ENCODE measurements at regions not wholly inside any gene's neighbourhood (a gene's known extent, or its start where the extent isn't known, plus 50 kb on each side); places are given as distances from the start of the nearest gene placed in this dataset.

- H3K27me3 ChIP-seq, result no peaks in the 10 kb centered on the region
- TF ChIP-seq POLR2A (IDR thresholded peaks at IDR 0.05), result no peak
- no peak for TF ChIP-seq CTCF (IDR thresholded peaks at IDR 0.05)
- no peaks in the 10 kb centered on the region for H3K9me3 ChIP-seq
- no peaks in the 10 kb centered on the region for H3K36me3 ChIP-seq
- no peak for ATAC-seq
- WGBS (ENCODE audit: insufficient coverage, low coverage, low lambda C conversion rate, missing lambda C conversion rate), result 53% methylated on average over 2 of the region's 2 CpGs
- no peaks in the 10 kb centered on the region for H3K4me1 ChIP-seq
- no peak overlapping the region for H3K27ac ChIP-seq
- intact Hi-C loops (cut with DNase I), result no loop called here
- H3K4me3 ChIP-seq, result no peak overlapping the region
- DNase-seq, result no peak
Measured at GRCh38 chr17:71666047-71666446, 454.8 kb upstream of the SOX9 start.

DNA sequence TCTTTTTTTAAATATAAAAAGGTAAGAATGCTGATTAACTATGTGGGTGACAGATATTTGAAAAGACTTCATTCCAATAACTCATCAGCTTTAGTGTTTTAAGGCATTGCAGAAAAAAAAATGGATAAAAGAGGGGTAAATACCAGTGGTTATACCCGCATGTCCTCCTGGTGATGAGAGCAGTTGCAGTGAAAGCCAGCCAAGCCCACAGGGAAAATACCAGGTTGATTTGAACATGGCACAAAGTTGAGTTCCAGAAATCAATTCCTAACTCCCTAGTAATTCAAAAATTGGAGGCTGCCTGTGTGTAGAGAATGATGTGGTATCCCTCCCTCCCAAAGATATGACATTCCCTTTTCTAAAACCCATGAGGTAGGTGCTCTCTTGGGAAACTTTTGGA lies 453.2 kb upstream of the SOX9 start:
- no peak for DNase-seq
- Histone ChIP-seq H3K27me3 (no peaks in the 10 kb centered on the region), H3K4me1 (no peaks in the 10 kb centered on the region), H3K9me3 (peaks cover 0 to 7% (median 0%) of the 10 kb centered on the region in 4 donors), H3K4me3 (no peak overlapping the region), H3K27ac (no peak overlapping the region), H3K36me3 (no peaks in the 10 kb centered on the region)
- intact Hi-C loops (cut with DNase I), result no loop called here
- no peak for ATAC-seq
- no peak for TF ChIP-seq CTCF (IDR thresholded peaks at IDR 0.05)
- TF ChIP-seq POLR2A (IDR thresholded peaks at IDR 0.05), result no peak
- 80% methylated on average over 1 of the region's 1 CpG for WGBS (ENCODE audit: insufficient coverage, low coverage, low lambda C conversion rate, missing lambda C conversion rate)

- no peaks in the 10 kb centered on the region for H3K4me1 ChIP-seq
Measured at GRCh38 chr17:71668807-71669206, 452.0 kb upstream of the SOX9 start.

DNA sequence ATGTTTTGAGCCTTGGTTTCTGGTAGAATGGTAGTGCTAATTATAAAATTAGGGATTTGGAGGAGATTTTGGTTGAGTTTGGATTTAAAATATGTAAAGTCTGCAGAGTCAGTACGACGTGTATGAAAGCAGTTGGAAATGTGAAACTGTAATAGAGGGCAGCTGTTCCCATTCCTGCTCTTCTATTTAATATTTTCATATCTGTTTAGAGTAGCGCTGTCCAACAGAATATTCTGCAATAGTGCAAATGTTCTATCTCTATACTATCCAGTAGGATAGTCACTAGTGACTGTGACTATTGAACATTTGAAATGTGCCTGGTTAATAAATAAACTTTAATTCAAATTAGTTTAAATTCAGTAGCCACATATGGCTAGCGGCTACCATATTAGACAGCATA lies 443.4 kb upstream of the SOX9 start:
- Histone ChIP-seq H3K36me3 (no peaks in the 10 kb centered on the region), H3K27ac (no peak overlapping the region), H3K27me3 (no peaks in the 10 kb centered on the region), H3K9me3 (no peaks in the 10 kb centered on the region), H3K4me3 (no peak overlapping the region), H3K4me1 (peaks cover 0 to 16% (median 0%) of the 10 kb centered on the region in 4 donors)
- TF ChIP-seq POLR2A (IDR thresholded peaks at IDR 0.05) (no peak), CTCF (IDR thresholded peaks at IDR 0.05) (no peak)
- no peak for DNase-seq
- intact Hi-C loops (cut with DNase I), result no loop called here
- 74% methylated on average over 4 of the region's 4 CpGs for WGBS (ENCODE audit: insufficient coverage, low coverage, low lambda C conversion rate, missing lambda C conversion rate)
- no peak for ATAC-seq

More at GRCh38 chr17:71668807-71669206, 452.0 kb upstream of the SOX9 start:
- Histone ChIP-seq H3K9me3 (peaks cover 0 to 7% (median 0%) of the 10 kb centered on the region in 4 donors), H3K36me3 (no peaks in the 10 kb centered on the region), H3K27ac (no peak overlapping the region), H3K27me3 (no peaks in the 10 kb centered on the region), H3K4me3 (no peak overlapping the region)
- 69% methylated on average over 2 of the region's 2 CpGs for WGBS (ENCODE audit: insufficient coverage, low coverage, low lambda C conversion rate, missing lambda C conversion rate)
- DNase-seq (no peak), ATAC-seq (no peak)
- no peak for TF ChIP-seq POLR2A (IDR thresholded peaks at IDR 0.05)
- TF ChIP-seq CTCF (IDR thresholded peaks at IDR 0.05), result no peak
- intact Hi-C loops (cut with DNase I), result no loop called here

- Histone ChIP-seq H3K36me3 (no peaks in the 10 kb centered on the region), H3K27me3 (no peaks in the 10 kb centered on the region), H3K4me1 (peaks cover 0 to 16% (median 0%) of the 10 kb centered on the region in 4 donors), H3K27ac (no peak overlapping the region), H3K4me3 (no peak overlapping the region), H3K9me3 (no peaks in the 10 kb centered on the region)
- ATAC-seq (no peak), DNase-seq (no peak)
- TF ChIP-seq POLR2A (IDR thresholded peaks at IDR 0.05), result no peak
- no peak for TF ChIP-seq CTCF (IDR thresholded peaks at IDR 0.05)
- 84% methylated on average over 2 of the region's 2 CpGs for WGBS (ENCODE audit: insufficient coverage, low coverage, low lambda C conversion rate, missing lambda C conversion rate)
- intact Hi-C loops (cut with DNase I), result no loop called here
Measured at GRCh38 chr17:71679832-71680231, 441.0 kb upstream of the SOX9 start.
